Forelimb muscle (tissue), 1 donor: ENCODE measurements at regions not wholly inside any gene's neighbourhood (a gene's known extent, or its start where the extent isn't known, plus 50 kb on each side); places are given as distances from the start of the nearest gene placed in this dataset.

Source experiments
- DNase-seq: peaks from one replicate; pipeline ENCODE4 v3.0.0-alpha.2; 2013; ENCODE audit warnings: low read depth

DNA sequence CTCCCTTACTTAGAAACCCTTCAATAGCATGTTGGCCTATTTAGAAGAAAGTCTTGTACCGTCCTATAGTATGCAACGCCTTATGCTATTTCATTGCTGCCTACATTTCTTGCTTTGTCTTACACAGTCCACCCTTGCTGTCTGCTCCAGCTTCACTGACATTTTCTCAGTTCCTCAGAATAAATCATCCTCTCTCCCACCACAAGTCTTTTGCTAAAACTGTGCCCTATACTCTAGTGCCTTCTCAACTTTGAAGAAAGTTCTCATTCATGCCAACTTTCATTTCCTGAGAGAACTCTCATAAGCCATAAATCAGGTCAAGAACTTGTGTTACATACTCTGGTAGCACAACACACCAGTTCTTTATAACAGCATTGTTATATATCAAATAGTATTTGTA is 54.3 kb upstream of the COL3A1 start:
- no peak for DNase-seq

DNA sequence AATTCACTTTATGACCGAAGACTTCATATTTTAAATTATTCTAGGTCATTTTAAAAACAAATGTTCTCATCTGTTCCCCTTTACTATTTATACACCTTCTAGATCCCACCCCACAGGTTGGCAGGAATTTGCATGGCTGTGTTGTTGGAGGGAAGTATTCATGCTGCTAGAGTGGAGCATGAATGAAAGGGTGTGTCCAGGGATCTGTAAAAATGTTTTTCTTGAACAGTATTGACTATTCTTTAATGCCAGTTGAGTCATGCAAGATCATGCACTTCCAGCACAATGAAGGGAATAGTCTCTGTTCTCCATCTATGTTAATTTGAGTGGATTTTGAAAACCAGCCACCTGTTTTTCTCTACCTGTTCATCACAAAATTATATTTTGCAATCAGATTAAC is 52.0 kb upstream of the COL3A1 start:
- DNase-seq = no peak
